K562 (cell line): ENCODE measurements at regions not wholly inside any gene's neighbourhood (a gene's known extent, or its start where the extent isn't known, plus 50 kb on each side); places are given as distances from the start of the nearest gene placed in this dataset.

Experiments used
- ASH1L ChIP-seq: fragments of 450-650 bp; IDR thresholded peaks from 2 replicates; pipeline ENCODE4 v1.6.1; 2018; ENCODE audit warnings: borderline replicate concordance, mild to moderate bottlenecking, low read depth; ENCODE audit not compliant: partially characterized antibody
- CREBBP ChIP-seq: IDR thresholded peaks from one replicate; pipeline ENCODE4 v1.6.1; 2012; ENCODE audit warnings: low read depth, mild to moderate bottlenecking, control low read depth, inconsistent platforms, low read length
- HIVEP1 ChIP-seq: fragments of 250-450 bp; sonication (Bioruptor Pico); IDR thresholded peaks from 2 replicates; pipeline ENCODE4 v1.4.0; 2020; ENCODE audit warnings: mild to moderate bottlenecking
- MTF1 ChIP-seq: fragments of 250-450 bp; sonication (Bioruptor Pico); IDR thresholded peaks from 2 replicates; pipeline ENCODE4 v1.9.0; 2021; ENCODE audit warnings: moderate library complexity, mild to moderate bottlenecking, inconsistent platforms, borderline replicate concordance
- NR2C2 ChIP-seq, 2 experiments: fragments of 200-800 bp in 1 of 2; sonication (Bioruptor generic) in 1 of 2; sonication (generic) in 1 of 2; formaldehyde crosslinking in 1 of 2; IDR thresholded peaks; 2 replicates each; pipeline versions ENCODE4 v1.6.1 to v1.8.0; 2016 to 2022; ENCODE audit warnings: mild to moderate bottlenecking in 1 of 2, missing compliant biosample characterization in 1 of 2, missing genetic modification characterization in 1 of 2, missing genetic modification reagents in 1 of 2
- SIRT6 ChIP-seq: IDR thresholded peaks from one replicate; pipeline ENCODE4 v1.6.1; 2012; ENCODE audit warnings: low read depth, mild to moderate bottlenecking, control low read depth, inconsistent platforms, low read length, moderate library complexity
- SRSF1 ChIP-seq: fragments of 200-400 bp; formaldehyde crosslinking; IDR thresholded peaks from 2 replicates; pipeline ENCODE4 v1.6.1; 2017; ENCODE audit warnings: mild to moderate bottlenecking, low read depth, low read length, moderate library complexity
- ZNF253 ChIP-seq: fragments of 250-450 bp; sonication (Bioruptor Pico); conservative IDR thresholded peaks from 2 replicates; pipeline ENCODE4 v1.6.1; 2021; ENCODE audit warnings: mild to moderate bottlenecking
- ZNF778 ChIP-seq: fragments of 450-650 bp; formaldehyde crosslinking; IDR thresholded peaks from 2 replicates; pipeline ENCODE4 v1.4.0; 2020; ENCODE audit warnings: mild to moderate bottlenecking, moderate library complexity
- TF ChIP-seq, protein P1 (sequence below): fragments of 150-350 bp; IDR thresholded peaks from 2 replicates; pipeline ENCODE4 v1.6.1; 2014; ENCODE audit warnings: low read depth, mild to moderate bottlenecking, low read length, borderline replicate concordance
- TF ChIP-seq, protein P2 (sequence below): fragments of 450-650 bp; formaldehyde crosslinking; IDR thresholded peaks from 2 replicates; pipeline ENCODE4 v1.4.0; 2022; ENCODE audit warnings: missing genetic modification characterization
- TF ChIP-seq, protein P3 (sequence below): fragments of 450-650 bp; conservative IDR thresholded peaks from 2 replicates; pipeline ENCODE4 v1.6.1; 2016; ENCODE audit warnings: missing genetic modification characterization, low read depth, mild to moderate bottlenecking, missing compliant biosample characterization, moderate library complexity
- TF ChIP-seq, protein P4 (sequence below): fragments of 250-450 bp; sonication (Bioruptor Pico); IDR thresholded peaks from 2 replicates; pipeline ENCODE4 v1.8.0; 2021; ENCODE audit warnings: moderate library complexity, mild to moderate bottlenecking, inconsistent platforms

DNA sequence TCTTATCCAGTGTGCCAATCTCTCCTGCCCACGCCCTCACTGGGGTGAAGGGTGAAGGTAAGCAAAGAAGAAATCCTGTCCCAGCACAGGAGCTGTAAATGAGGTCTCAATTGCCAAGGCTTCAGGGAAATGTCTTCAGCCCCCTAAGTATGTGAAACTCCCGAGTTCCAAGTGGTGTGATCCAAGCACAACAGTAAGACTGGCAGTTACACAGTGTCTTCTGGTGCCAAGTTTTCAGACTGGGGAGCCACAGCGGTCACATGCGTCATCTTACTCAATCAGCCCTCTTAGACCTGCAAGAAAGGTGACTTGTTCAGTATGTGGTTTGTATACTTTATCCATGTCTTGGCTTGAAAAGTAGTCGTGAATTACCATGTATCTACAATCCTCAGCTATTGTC is 55.0 kb upstream of the SPRED2 start (continued):
- TF ChIP-seq, protein P1, sequence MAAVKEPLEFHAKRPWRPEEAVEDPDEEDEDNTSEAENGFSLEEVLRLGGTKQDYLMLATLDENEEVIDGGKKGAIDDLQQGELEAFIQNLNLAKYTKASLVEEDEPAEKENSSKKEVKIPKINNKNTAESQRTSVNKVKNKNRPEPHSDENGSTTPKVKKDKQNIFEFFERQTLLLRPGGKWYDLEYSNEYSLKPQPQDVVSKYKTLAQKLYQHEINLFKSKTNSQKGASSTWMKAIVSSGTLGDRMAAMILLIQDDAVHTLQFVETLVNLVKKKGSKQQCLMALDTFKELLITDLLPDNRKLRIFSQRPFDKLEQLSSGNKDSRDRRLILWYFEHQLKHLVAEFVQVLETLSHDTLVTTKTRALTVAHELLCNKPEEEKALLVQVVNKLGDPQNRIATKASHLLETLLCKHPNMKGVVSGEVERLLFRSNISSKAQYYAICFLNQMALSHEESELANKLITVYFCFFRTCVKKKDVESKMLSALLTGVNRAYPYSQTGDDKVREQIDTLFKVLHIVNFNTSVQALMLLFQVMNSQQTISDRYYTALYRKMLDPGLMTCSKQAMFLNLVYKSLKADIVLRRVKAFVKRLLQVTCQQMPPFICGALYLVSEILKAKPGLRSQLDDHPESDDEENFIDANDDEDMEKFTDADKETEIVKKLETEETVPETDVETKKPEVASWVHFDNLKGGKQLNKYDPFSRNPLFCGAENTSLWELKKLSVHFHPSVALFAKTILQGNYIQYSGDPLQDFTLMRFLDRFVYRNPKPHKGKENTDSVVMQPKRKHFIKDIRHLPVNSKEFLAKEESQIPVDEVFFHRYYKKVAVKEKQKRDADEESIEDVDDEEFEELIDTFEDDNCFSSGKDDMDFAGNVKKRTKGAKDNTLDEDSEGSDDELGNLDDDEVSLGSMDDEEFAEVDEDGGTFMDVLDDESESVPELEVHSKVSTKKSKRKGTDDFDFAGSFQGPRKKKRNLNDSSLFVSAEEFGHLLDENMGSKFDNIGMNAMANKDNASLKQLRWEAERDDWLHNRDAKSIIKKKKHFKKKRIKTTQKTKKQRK: no peak
- no peak for TF ChIP-seq ASH1L
- TF ChIP-seq HIVEP1 (CRISPR knock-in tag): no peak
- TF ChIP-seq, protein P2, sequence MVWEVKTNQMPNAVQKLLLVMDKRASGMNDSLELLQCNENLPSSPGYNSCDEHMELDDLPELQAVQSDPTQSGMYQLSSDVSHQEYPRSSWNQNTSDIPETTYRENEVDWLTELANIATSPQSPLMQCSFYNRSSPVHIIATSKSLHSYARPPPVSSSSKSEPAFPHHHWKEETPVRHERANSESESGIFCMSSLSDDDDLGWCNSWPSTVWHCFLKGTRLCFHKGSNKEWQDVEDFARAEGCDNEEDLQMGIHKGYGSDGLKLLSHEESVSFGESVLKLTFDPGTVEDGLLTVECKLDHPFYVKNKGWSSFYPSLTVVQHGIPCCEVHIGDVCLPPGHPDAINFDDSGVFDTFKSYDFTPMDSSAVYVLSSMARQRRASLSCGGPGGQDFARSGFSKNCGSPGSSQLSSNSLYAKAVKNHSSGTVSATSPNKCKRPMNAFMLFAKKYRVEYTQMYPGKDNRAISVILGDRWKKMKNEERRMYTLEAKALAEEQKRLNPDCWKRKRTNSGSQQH (CRISPR knock-in tag): no peak
- TF ChIP-seq CREBBP: no peak
- TF ChIP-seq SIRT6: no peak
- TF ChIP-seq SRSF1: no peak
- TF ChIP-seq, protein P3, sequence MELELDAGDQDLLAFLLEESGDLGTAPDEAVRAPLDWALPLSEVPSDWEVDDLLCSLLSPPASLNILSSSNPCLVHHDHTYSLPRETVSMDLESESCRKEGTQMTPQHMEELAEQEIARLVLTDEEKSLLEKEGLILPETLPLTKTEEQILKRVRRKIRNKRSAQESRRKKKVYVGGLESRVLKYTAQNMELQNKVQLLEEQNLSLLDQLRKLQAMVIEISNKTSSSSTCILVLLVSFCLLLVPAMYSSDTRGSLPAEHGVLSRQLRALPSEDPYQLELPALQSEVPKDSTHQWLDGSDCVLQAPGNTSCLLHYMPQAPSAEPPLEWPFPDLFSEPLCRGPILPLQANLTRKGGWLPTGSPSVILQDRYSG (tag): no peak
- TF ChIP-seq, protein P4, sequence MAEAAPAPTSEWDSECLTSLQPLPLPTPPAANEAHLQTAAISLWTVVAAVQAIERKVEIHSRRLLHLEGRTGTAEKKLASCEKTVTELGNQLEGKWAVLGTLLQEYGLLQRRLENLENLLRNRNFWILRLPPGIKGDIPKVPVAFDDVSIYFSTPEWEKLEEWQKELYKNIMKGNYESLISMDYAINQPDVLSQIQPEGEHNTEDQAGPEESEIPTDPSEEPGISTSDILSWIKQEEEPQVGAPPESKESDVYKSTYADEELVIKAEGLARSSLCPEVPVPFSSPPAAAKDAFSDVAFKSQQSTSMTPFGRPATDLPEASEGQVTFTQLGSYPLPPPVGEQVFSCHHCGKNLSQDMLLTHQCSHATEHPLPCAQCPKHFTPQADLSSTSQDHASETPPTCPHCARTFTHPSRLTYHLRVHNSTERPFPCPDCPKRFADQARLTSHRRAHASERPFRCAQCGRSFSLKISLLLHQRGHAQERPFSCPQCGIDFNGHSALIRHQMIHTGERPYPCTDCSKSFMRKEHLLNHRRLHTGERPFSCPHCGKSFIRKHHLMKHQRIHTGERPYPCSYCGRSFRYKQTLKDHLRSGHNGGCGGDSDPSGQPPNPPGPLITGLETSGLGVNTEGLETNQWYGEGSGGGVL: no peak
- TF ChIP-seq NR2C2 (CRISPR knock-in tag; IDR thresholded peaks at IDR 0.05): no peak
- no peak for TF ChIP-seq NR2C2 (tag; IDR thresholded peaks at IDR 0.05)
- TF ChIP-seq ZNF253 (CRISPR knock-in tag): no peak
- no peak for TF ChIP-seq MTF1 (CRISPR knock-in tag)
- TF ChIP-seq ZNF778 (CRISPR knock-in tag): no peak
